GM12878 (cell line): ENCODE measurements at regions not wholly inside any gene's neighbourhood (a gene's known extent, or its start where the extent isn't known, plus 50 kb on each side); places are given as distances from the start of the nearest gene placed in this dataset.

ENCODE experiments used
- CTCF ChIP-seq, 3 experiments: IDR thresholded peaks in 2 of 3; conservative IDR thresholded peaks in 1 of 3; 2 replicates each; pipeline ENCODE4 v1.5.1; 2011; ENCODE audit warnings: low read depth in 3 of 3, low read length in 3 of 3, mild to moderate bottlenecking in 3 of 3, control low read depth in 2 of 3, moderate library complexity in 2 of 3, inconsistent platforms in 1 of 3, mixed read lengths in 1 of 3; ENCODE audit not compliant: control insufficient read depth in 2 of 3, insufficient read depth in 1 of 3; ENCODE audit errors: extremely low read depth in 1 of 3
- EP300 ChIP-seq, 2 experiments: fragments of 150-350 bp in 1 of 2; IDR thresholded peaks; 2 replicates each; pipeline ENCODE4 v1.6.1; 2011 to 2012; ENCODE audit warnings: low read depth in 2 of 2, low read length in 2 of 2, borderline replicate concordance in 1 of 2, improper control_type of control experiment in 1 of 2, inconsistent platforms in 1 of 2; ENCODE audit not compliant: control insufficient read depth in 1 of 2
- IKZF1 ChIP-seq: fragments of 450-650 bp; conservative IDR thresholded peaks from 2 replicates; pipeline ENCODE4 v1.6.1; 2017; ENCODE audit warnings: antibody characterized with exemption, mild to moderate bottlenecking
- LARP7 ChIP-seq: fragments of 450-650 bp; IDR thresholded peaks from 2 replicates; pipeline ENCODE4 v1.6.1; 2017; ENCODE audit warnings: mild to moderate bottlenecking
- NFYB ChIP-seq: IDR thresholded peaks from 2 replicates; pipeline ENCODE4 v1.6.1; 2011; ENCODE audit warnings: low read depth, mild to moderate bottlenecking, low read length, improper control_type of control experiment, moderate library complexity; ENCODE audit not compliant: insufficient read depth
- POLR2A ChIP-seq: IDR thresholded peaks from 2 replicates; pipeline ENCODE4 v1.6.1; 2011; ENCODE audit warnings: low read depth, mild to moderate bottlenecking, low read length
- SMARCA5 ChIP-seq: fragments of 450-650 bp; IDR thresholded peaks from 2 replicates; pipeline ENCODE4 v1.6.1; 2017; ENCODE audit warnings: mild to moderate bottlenecking
- SMC3 ChIP-seq: IDR thresholded peaks from 2 replicates; pipeline ENCODE4 v1.6.1; 2011; ENCODE audit warnings: low read length, improper control_type of control experiment, borderline replicate concordance
- TARDBP ChIP-seq: IDR thresholded peaks from 2 replicates; pipeline ENCODE4 v1.6.1; 2016; ENCODE audit warnings: borderline replicate concordance
- ZNF274 ChIP-seq: IDR thresholded peaks from one replicate; pipeline ENCODE4 v1.8.0; 2011; ENCODE audit not compliant: insufficient read length, insufficient read depth
- ZSCAN29 ChIP-seq: fragments of 450-650 bp; IDR thresholded peaks from 2 replicates; pipeline ENCODE4 v1.6.1; 2017; ENCODE audit warnings: mild to moderate bottlenecking, moderate library complexity

- TF ChIP-seq SMC3 (no peak), EP300 (IDR thresholded peaks at IDR 0.05; ENCODE audit: borderline replicate concordance in 1 of 2, control insufficient read depth in 1 of 2, low read depth in 2 of 2, low read length in 2 of 2) (no peak), POLR2A (no peak), ZSCAN29 (no peak), SMARCA5 (no peak), IKZF1 (no peak), TARDBP (no peak), LARP7 (no peak), CTCF (IDR thresholded peaks at IDR 0.05 in 2 of 3, conservative IDR thresholded peaks at IDR 0.05 in 1 of 3; ENCODE audit: control insufficient read depth in 2 of 3, extremely low read depth in 1 of 3, insufficient read depth in 1 of 3, low read depth in 3 of 3, low read length in 3 of 3) (no peak), ZNF274 (no peak), NFYB (no peak)
Observed at GRCh38 chr3:176767385-176767784, 429.9 kb downstream of the TBL1XR1 start.
